T-helper 1 cell (primary cell): ENCODE measurements at regions not wholly inside any gene's neighbourhood (a gene's known extent, or its start where the extent isn't known, plus 50 kb on each side); places are given as distances from the start of the nearest gene placed in this dataset.

Experiments used
- DNase-seq, 5 donors: peaks; one replicate each; pipeline ENCODE4 v3.0.0-alpha.2; 2012 to 2020

- DNase-seq = no peak
These were observed 186.3 kb upstream of the ATP11B start for GRCh38 chr3:182606905-182607504.

GRCh38 chr3:182608832-182609231 is 184.5 kb upstream of the ATP11B start:
- no peak for DNase-seq

- no peak for DNase-seq
These were observed 183.6 kb upstream of the ATP11B start for GRCh38 chr3:182609575-182610156.

- DNase-seq = no peak
These were observed 181.0 kb upstream of the ATP11B start for GRCh38 chr3:182612332-182612731.

- no peak for DNase-seq
These were observed 175.8 kb upstream of the ATP11B start for GRCh38 chr3:182617500-182617899.

- DNase-seq = no peak
These were observed 175.1 kb upstream of the ATP11B start for GRCh38 chr3:182618085-182618732.

- no peak for DNase-seq
These were observed 174.2 kb upstream of the ATP11B start for GRCh38 chr3:182618981-182619591.

GRCh38 chr3:182620723-182621434 is 172.4 kb upstream of the ATP11B start:
- DNase-seq = no peak

GRCh38 chr3:182621435-182622240 is 171.7 kb upstream of the ATP11B start:
- no peak for DNase-seq

GRCh38 chr3:182622241-182622545 is 171.1 kb upstream of the ATP11B start:
- no peak for DNase-seq

- no peak for DNase-seq
These were observed 166.5 kb upstream of the ATP11B start for GRCh38 chr3:182626484-182627467.

GRCh38 chr3:182628531-182628930 is 164.8 kb upstream of the ATP11B start:
- DNase-seq = no peak

GRCh38 chr3:182629521-182629920 is 163.8 kb upstream of the ATP11B start:
- no peak for DNase-seq

- DNase-seq = no peak
These were observed 161.9 kb upstream of the ATP11B start for GRCh38 chr3:182631183-182632076.

GRCh38 chr3:182632077-182632393 is 161.3 kb upstream of the ATP11B start:
- no peak for DNase-seq

GRCh38 chr3:182633186-182633585 is 160.1 kb upstream of the ATP11B start:
- DNase-seq = no peak

GRCh38 chr3:182636646-182637045 is 156.7 kb upstream of the ATP11B start:
- no peak for DNase-seq

GRCh38 chr3:182637350-182638110 is 155.8 kb upstream of the ATP11B start:
- no peak for DNase-seq

- no peak for DNase-seq
These were observed 149.3 kb upstream of the ATP11B start for GRCh38 chr3:182644013-182644412.
